Epithelial cell of proximal tubule (primary cell): ENCODE measurements at regions not wholly inside any gene's neighbourhood (a gene's known extent, or its start where the extent isn't known, plus 50 kb on each side); places are given as distances from the start of the nearest gene placed in this dataset.

ENCODE experiments used
- DNase-seq: peaks from one replicate; pipeline ENCODE4 v3.0.0-alpha.2; 2011; ENCODE audit warnings: low read depth
- H3K4me3 ChIP-seq: 2 replicates; pipeline ENCODE4 v1.5.1; 2011; ENCODE audit warnings: low read depth, mild to moderate bottlenecking, low read length
- TF ChIP-seq, protein P1 (sequence below): conservative IDR thresholded peaks from 2 replicates; pipeline ENCODE4 v1.5.1; 2012; ENCODE audit warnings: low read depth, mild to moderate bottlenecking, low read length

DNA sequence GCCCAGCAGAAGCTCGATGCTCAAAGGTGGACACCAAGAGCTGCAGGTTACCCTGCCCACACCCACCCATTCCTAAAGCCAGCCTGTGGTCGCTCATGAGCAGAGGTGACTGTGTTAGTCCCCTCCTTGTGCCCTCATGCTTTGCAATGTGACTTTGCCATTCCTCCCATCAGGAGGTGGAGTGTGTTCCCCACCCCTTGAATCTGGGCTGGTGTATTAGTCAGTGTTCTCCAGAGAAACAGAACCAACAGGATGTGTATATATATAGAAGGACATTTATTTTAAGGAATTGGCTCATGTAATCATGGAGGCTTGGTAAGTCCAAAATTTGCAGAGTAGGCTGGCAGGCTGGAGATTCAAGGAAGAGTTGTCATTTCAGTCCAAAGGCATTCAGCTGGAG lies 54.4 kb upstream of the RNF24 start:
- TF ChIP-seq, protein P1, sequence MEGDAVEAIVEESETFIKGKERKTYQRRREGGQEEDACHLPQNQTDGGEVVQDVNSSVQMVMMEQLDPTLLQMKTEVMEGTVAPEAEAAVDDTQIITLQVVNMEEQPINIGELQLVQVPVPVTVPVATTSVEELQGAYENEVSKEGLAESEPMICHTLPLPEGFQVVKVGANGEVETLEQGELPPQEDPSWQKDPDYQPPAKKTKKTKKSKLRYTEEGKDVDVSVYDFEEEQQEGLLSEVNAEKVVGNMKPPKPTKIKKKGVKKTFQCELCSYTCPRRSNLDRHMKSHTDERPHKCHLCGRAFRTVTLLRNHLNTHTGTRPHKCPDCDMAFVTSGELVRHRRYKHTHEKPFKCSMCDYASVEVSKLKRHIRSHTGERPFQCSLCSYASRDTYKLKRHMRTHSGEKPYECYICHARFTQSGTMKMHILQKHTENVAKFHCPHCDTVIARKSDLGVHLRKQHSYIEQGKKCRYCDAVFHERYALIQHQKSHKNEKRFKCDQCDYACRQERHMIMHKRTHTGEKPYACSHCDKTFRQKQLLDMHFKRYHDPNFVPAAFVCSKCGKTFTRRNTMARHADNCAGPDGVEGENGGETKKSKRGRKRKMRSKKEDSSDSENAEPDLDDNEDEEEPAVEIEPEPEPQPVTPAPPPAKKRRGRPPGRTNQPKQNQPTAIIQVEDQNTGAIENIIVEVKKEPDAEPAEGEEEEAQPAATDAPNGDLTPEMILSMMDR, result no peak
- H3K4me3 ChIP-seq, result no peak overlapping the region
- DNase-seq, result no peak

DNA sequence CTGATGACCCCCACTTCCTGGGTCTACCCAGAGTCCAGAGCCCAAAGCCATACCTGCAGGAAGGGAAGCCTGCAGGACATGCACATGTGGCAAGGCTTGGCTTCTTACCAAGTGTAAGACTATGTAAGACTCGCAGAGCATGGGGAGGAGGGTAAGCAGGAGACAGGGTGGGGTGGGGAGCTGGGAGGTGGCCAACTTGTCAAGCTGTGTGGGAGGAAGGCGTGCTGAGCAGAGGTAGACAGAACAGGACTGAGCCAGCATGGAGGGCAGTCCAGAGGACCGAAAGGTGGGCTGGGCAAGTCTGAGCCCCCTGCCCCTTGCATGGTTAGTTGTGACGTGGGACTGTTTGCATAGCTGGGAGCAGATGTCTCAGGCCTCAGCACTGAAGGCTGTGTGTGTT lies 53.4 kb upstream of the RNF24 start:
- TF ChIP-seq, protein P1, result no peak
- H3K4me3 ChIP-seq, result no peak overlapping the region
- no peak for DNase-seq

DNA sequence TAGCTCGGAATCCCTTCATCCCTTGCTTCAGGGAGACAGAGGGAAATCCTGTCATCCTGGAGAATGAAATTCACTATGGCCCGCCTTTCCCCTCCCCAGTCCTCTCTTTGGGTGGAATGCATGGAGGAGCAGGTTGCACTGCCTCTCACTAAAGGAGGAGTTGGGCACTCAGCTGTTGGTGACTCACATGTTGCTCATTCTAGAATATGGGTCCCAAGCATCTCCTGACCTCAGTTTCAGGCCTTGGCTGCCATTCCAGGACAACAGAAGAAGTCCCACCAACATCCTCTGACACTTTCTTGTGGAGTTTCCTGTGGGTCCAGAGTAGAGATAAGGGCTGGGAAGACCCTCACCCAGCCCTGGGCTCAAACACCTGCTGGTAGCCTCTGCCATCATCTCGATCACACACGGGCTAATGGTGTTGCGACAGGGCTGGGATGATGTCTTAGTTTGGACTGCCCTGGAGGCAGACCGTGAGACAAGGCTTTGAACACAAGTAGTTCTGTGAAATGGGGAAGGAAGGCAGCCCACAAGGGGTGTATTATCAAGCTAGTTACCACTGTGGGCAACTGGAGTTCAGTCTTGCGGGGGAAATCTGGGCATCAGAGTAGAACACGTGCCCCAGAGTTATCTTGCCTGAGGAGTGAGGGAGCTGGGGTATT lies 52.4 kb upstream of the RNF24 start:
- no peak overlapping the region for H3K4me3 ChIP-seq
- no peak for DNase-seq
- TF ChIP-seq, protein P1, result no peak

DNA sequence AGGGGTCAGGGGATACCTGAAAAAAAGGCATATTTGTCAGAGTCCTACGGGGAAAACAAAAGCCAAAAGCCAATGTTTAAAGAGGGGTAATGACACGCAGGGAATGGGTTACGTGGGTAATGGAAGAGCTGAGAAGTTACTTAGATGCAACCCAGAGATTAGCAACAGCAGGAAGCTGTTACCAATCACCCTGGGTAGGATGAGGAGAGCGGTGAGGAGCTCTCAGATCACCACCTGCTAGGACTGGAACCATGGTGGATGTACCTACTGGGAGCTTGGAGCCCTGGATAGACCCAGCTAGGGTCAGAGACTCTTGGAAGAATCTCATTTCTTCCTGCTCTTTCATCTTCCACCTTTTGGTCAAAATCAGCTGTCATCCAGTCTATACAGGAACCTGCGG lies 51.2 kb upstream of the RNF24 start:
- DNase-seq, result no peak
- H3K4me3 ChIP-seq, result no peak overlapping the region
- TF ChIP-seq, protein P1, result no peak

DNA sequence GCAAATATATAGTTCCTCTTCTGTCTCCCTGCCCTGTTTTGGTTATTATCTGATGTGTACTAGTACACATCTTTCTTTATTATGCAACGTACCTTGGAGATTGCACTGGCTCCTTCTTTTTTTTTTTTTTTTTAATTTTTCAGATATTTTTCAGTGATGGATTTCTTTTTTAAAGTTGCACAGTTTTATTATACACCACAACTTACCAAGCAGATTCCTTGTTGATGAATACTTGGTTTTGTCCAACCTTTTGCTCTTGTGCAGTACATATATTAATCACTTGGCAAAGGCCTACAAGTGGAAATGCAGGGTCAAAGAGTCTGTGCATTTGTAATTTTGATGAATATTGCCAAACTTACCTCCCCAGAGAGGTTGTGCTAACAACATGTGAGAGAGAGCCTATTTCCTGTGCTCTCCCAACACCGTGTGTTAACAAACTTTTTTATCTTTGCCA lies 50.1 kb upstream of the RNF24 start:
- no peak for DNase-seq
- H3K4me3 ChIP-seq, result no peak overlapping the region
- TF ChIP-seq, protein P1, result no peak
